Astrocyte of the cerebellum (primary cell): ENCODE measurements at regions not wholly inside any gene's neighbourhood (a gene's known extent, or its start where the extent isn't known, plus 50 kb on each side); places are given as distances from the start of the nearest gene placed in this dataset.

Experiments used
- DNase-seq: peaks from one replicate; pipeline ENCODE4 v3.0.0-alpha.2; 2011; ENCODE audit warnings: low read depth
- H3K4me3 ChIP-seq: 2 replicates; pipeline ENCODE4 v1.5.1; 2011; ENCODE audit warnings: mild to moderate bottlenecking, low read depth, low read length, moderate library complexity
- in situ Hi-C: cut with HindIII; loops from 2 replicates; pipeline ENCODE4 v1.10.0; 2017; ENCODE audit warnings: low sequenced_read_pairs
- TF ChIP-seq, protein P1 (sequence below): IDR thresholded peaks from 2 replicates; pipeline ENCODE4 v1.5.1; 2012; ENCODE audit warnings: low read length, low read depth, moderate library complexity, mild to moderate bottlenecking; ENCODE audit errors: missing control alignments

DNA sequence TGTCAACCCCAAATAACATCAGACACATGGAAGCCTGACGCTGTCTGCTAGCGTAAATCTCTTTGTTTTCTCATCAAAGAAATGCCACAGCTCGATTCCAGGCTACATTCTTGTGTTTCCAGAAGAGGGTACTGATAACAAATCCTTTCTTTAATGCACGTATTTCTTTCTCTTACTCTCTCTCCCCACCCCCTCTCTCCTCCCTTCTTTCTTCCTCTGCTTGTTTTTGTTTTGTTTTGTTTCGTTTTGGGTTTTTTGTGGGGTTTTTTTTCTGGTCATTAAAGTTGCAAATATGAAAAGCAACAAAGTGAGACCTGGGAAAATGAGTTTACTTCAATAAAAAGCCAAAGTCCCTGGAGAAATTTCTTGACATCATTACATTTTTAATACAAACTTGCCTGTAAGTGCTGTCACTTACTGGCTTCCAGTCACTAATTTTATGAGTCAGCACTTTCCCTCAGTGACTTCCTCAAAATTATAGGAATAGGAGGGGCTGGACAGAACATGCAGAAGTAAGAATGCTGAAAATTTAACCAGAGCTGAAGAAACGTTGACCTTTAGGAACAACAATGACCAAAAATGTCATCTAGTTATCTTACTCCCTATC lies 106.7 kb upstream of the NABP1 start:
- in situ Hi-C loops = loop anchor here (25.0 kb wide), 1 partner anchor 241 kb away; no protein-coding TSS in a partner anchor
- DNase-seq = peak; percentile 20
- H3K4me3 ChIP-seq = no peak overlapping the region

GRCh38 chr2:191572319-191572718 lies 105.6 kb upstream of the NABP1 start:
- TF ChIP-seq, protein P1, sequence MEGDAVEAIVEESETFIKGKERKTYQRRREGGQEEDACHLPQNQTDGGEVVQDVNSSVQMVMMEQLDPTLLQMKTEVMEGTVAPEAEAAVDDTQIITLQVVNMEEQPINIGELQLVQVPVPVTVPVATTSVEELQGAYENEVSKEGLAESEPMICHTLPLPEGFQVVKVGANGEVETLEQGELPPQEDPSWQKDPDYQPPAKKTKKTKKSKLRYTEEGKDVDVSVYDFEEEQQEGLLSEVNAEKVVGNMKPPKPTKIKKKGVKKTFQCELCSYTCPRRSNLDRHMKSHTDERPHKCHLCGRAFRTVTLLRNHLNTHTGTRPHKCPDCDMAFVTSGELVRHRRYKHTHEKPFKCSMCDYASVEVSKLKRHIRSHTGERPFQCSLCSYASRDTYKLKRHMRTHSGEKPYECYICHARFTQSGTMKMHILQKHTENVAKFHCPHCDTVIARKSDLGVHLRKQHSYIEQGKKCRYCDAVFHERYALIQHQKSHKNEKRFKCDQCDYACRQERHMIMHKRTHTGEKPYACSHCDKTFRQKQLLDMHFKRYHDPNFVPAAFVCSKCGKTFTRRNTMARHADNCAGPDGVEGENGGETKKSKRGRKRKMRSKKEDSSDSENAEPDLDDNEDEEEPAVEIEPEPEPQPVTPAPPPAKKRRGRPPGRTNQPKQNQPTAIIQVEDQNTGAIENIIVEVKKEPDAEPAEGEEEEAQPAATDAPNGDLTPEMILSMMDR = no peak
- H3K4me3 ChIP-seq = no peak overlapping the region
- in situ Hi-C loops = loop anchor here (25.0 kb wide), 1 partner anchor 240 kb away; no protein-coding TSS in a partner anchor
- DNase-seq = no peak

More for the DNA sequence above, 106.7 kb upstream of the NABP1 start:
- TF ChIP-seq, protein P1 = peak; percentile 23

DNA sequence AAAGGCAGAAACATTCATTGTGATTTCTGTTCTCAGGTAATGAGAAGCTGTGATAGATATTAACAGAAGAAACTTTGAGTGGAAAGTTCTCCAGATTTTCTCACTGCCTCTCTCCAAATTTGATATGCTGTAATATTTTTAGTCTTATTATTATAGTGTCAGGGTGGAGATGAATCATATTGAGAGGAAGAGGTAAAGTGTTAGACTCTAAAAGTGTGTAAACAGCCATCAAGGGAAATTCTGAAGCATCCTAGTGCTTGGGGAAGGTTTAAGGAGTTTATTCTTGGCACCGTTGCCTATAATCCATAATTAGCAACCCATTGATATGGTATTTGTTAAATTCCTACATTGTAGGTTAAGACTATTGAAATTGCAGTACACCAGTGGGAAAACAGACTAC lies 104.7 kb upstream of the NABP1 start:
- in situ Hi-C loops = loop anchor here (25.0 kb wide), 1 partner anchor 239 kb away; no protein-coding TSS in a partner anchor
- TF ChIP-seq, protein P1 = no peak
- no peak for DNase-seq
- no peak overlapping the region for H3K4me3 ChIP-seq

GRCh38 chr2:191574232-191574631 lies 103.7 kb upstream of the NABP1 start:
- in situ Hi-C loops = loop anchor here (25.0 kb wide), 1 partner anchor 238 kb away; no protein-coding TSS in a partner anchor
- TF ChIP-seq, protein P1 = no peak
- no peak for DNase-seq
- H3K4me3 ChIP-seq = no peak overlapping the region

- TF ChIP-seq, protein P1 = no peak
- in situ Hi-C loops = no loop called here
- no peak overlapping the region for H3K4me3 ChIP-seq
- DNase-seq = no peak
Observed at GRCh38 chr2:191577605-191578004, 100.3 kb upstream of the NABP1 start.

DNA sequence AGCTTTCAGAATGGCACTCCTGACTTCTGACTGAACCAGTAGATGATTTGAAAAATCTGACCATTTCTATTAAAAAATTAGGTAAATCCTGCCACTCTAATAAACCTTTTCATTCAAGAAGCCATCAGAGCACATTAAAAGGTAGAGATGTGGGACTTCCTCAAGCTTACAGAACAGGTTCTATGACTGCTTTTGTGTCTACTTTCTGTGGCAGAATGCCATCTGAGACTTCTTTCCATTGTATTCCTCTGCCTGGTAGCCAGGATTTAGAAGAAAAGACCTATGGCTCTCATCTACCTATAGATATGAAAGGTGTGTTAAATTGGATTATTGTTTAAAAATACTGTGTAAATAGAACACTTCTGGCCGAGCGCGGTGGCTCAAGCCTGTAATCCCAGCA lies 99.9 kb upstream of the NABP1 start:
- TF ChIP-seq, protein P1 = no peak
- no peak overlapping the region for H3K4me3 ChIP-seq
- in situ Hi-C loops = no loop called here
- DNase-seq = no peak
